ENCODE measurements at regions not wholly inside any gene's neighbourhood (a gene's known extent, or its start where the extent isn't known, plus 50 kb on each side); places are given as distances from the start of the nearest gene placed in this dataset.

- DNase-seq (ENCODE audit: low read depth) = no peak
Measured at GRCh38 chr2:129730979-129731378, 248.5 kb upstream of the RAB6C start.

GRCh38 chr2:129731907-129732629 is 247.4 kb upstream of the RAB6C start:
- no peak for DNase-seq (ENCODE audit: low read depth)

GRCh38 chr2:129732630-129733026 is 246.8 kb upstream of the RAB6C start:
- no peak for DNase-seq (ENCODE audit: low read depth)

- no peak for DNase-seq (ENCODE audit: low read depth)
Measured at GRCh38 chr2:129733041-129733440, 246.4 kb upstream of the RAB6C start.

- DNase-seq (ENCODE audit: low read depth) = no peak
Measured at GRCh38 chr2:129733579-129733978, 245.9 kb upstream of the RAB6C start.

GRCh38 chr2:129734343-129735034 is 245.0 kb upstream of the RAB6C start:
- DNase-seq (ENCODE audit: low read depth) = no peak

- DNase-seq (ENCODE audit: low read depth) = no peak
Measured at GRCh38 chr2:129735576-129735975, 243.9 kb upstream of the RAB6C start.

GRCh38 chr2:129737660-129738527 is 241.6 kb upstream of the RAB6C start:
- no peak for DNase-seq (ENCODE audit: low read depth)

GRCh38 chr2:129738799-129739198 is 240.7 kb upstream of the RAB6C start:
- DNase-seq (ENCODE audit: low read depth) = no peak

GRCh38 chr2:129740504-129740903 is 239.0 kb upstream of the RAB6C start:
- no peak for DNase-seq (ENCODE audit: low read depth)

GRCh38 chr2:129741165-129741564 is 238.3 kb upstream of the RAB6C start:
- no peak for DNase-seq (ENCODE audit: low read depth)

- no peak for DNase-seq (ENCODE audit: low read depth)
Measured at GRCh38 chr2:129741623-129742022, 237.8 kb upstream of the RAB6C start.

GRCh38 chr2:129742415-129743180 is 236.9 kb upstream of the RAB6C start:
- DNase-seq (ENCODE audit: low read depth) = no peak

- no peak for DNase-seq (ENCODE audit: low read depth)
Measured at GRCh38 chr2:129744141-129744540, 235.3 kb upstream of the RAB6C start.

GRCh38 chr2:129744649-129745048 is 234.8 kb upstream of the RAB6C start:
- DNase-seq (ENCODE audit: low read depth) = no peak

GRCh38 chr2:129747500-129748125 is 231.9 kb upstream of the RAB6C start:
- no peak for DNase-seq (ENCODE audit: low read depth)

- no peak for DNase-seq (ENCODE audit: low read depth)
Measured at GRCh38 chr2:129748250-129748649, 231.2 kb upstream of the RAB6C start.

GRCh38 chr2:129748653-129749052 is 230.8 kb upstream of the RAB6C start:
- DNase-seq (ENCODE audit: low read depth) = no peak

- DNase-seq (ENCODE audit: low read depth) = no peak
Measured at GRCh38 chr2:129751409-129751808, 228.1 kb upstream of the RAB6C start.

GRCh38 chr2:129752176-129752575 is 227.3 kb upstream of the RAB6C start:
- no peak for DNase-seq (ENCODE audit: low read depth)

- no peak for DNase-seq (ENCODE audit: low read depth)
Measured at GRCh38 chr2:129752686-129753085, 226.8 kb upstream of the RAB6C start.

GRCh38 chr2:129753261-129753660 is 226.2 kb upstream of the RAB6C start:
- DNase-seq (ENCODE audit: low read depth) = no peak

Measured in amniotic epithelial cell (primary cell).